A549 (cell line): ENCODE measurements at regions not wholly inside any gene's neighbourhood (a gene's known extent, or its start where the extent isn't known, plus 50 kb on each side); places are given as distances from the start of the nearest gene placed in this dataset.

Experiments
- ATAC-seq, 2 experiments: fragments of 200-7000 bp in 1 of 2; fragments of >200 bp in 1 of 2; cut with Nextera tagmentation in 1 of 2; cut with Tn5 transposase in 1 of 2; 3 replicates each; pipeline versions ENCODE4 v1.8.0 to v1.9.1; 2018 to 2020; ENCODE audit warnings: mild to moderate bottlenecking in 1 of 2, moderate library complexity in 1 of 2
- CTCF ChIA-PET: fragments of 300-600 bp; sonication (Branson Sonifier 250); formaldehyde crosslinking; extraction: SDS; loops from one replicate; lab custom pipeline; 2021; ENCODE audit warnings: antibody characterized with exemption, inconsistent platforms; lab: Yijun Ruan, JAX
- POLR2A ChIA-PET: fragments of 350-600 bp; formaldehyde crosslinking; extraction: SDS; loops from one replicate; lab custom pipeline; 2021; ENCODE audit warnings: antibody characterized with exemption, inconsistent platforms; lab: Yijun Ruan, JAX
- DNase-seq, 2 experiments: peaks; one replicate each; pipeline versions ENCODE4 v3.0.0 to v3.0.0-alpha.2; 2011 to 2016; ENCODE audit warnings: low read depth in 1 of 2, low spot score in 1 of 2
- FAIRE-seq: peaks from 2 replicates; lab custom pipeline; 2011; peaks lifted over from hg19 to GRCh38; lab: Jason Lieb, UNC
- H3K27ac ChIP-seq, 2 experiments: fragments of >200 bp; sonication (Bioruptor Twin); formaldehyde crosslinking; 3 replicates each; pipeline ENCODE4 v1.5.1; 2016 to 2017
- H3K4me1 ChIP-seq: fragments of >200 bp; sonication (Bioruptor Twin); formaldehyde crosslinking; 3 replicates; pipeline ENCODE4 v1.6.1; 2016
- H3K4me2 ChIP-seq: fragments of >200 bp; sonication (Bioruptor Twin); formaldehyde crosslinking; 3 replicates; pipeline ENCODE4 v1.6.1; 2016
- H3K4me3 ChIP-seq: fragments of >200 bp; sonication (Bioruptor Twin); formaldehyde crosslinking; 3 replicates; pipeline ENCODE4 v1.5.1; 2016
- H3K9me3 ChIP-seq: fragments of >200 bp; sonication (Bioruptor Twin); formaldehyde crosslinking; 3 replicates; pipeline ENCODE4 v1.6.1; 2016
- ATOH8 ChIP-seq: fragments of 250-450 bp; sonication (Bioruptor Pico); IDR thresholded peaks from 2 replicates; pipeline ENCODE4 v1.5.0; 2020; ENCODE audit warnings: low read depth, mild to moderate bottlenecking, moderate library complexity
- BHLHE40 ChIP-seq: IDR thresholded peaks from 2 replicates; pipeline ENCODE4 v1.6.1; 2012; ENCODE audit warnings: low read depth, low read length, inconsistent platforms
- CBX8 ChIP-seq: fragments of 200-600 bp; sonication (generic); IDR thresholded peaks from 2 replicates; pipeline ENCODE4 v1.6.1; 2016
- CHD4 ChIP-seq: fragments of 200-600 bp; sonication (generic); IDR thresholded peaks from 2 replicates; pipeline ENCODE4 v1.6.1; 2016; ENCODE audit warnings: antibody characterized with exemption, mild to moderate bottlenecking, borderline replicate concordance
- CTCF ChIP-seq: fragments of >200 bp; sonication (Bioruptor Twin); formaldehyde crosslinking; IDR thresholded peaks from 3 replicates; pipeline ENCODE4 v1.5.1; 2016
- E2F6 ChIP-seq: IDR thresholded peaks from 2 replicates; pipeline ENCODE4 v1.6.1; 2012; ENCODE audit warnings: low read depth, borderline replicate concordance
- ESRRA ChIP-seq: fragments of 150-350 bp; IDR thresholded peaks from 2 replicates; pipeline ENCODE4 v1.6.1; 2014; ENCODE audit warnings: mild to moderate bottlenecking, low read length, borderline replicate concordance
- FOSB ChIP-seq: fragments of 250-450 bp; sonication (Bioruptor Pico); IDR thresholded peaks from 2 replicates; pipeline ENCODE4 v1.5.0; 2020; ENCODE audit warnings: mild to moderate bottlenecking, moderate library complexity
- FOSL2 ChIP-seq, 2 experiments: fragments of 450-650 bp in 1 of 2; fragments of >200 bp in 1 of 2; sonication (Bioruptor Twin) in 1 of 2; formaldehyde crosslinking; IDR thresholded peaks; 2 replicates each; pipeline versions ENCODE4 v1.5.0 to v1.6.1; 2016 to 2020; ENCODE audit warnings: mild to moderate bottlenecking in 1 of 2, moderate library complexity in 1 of 2
- HDAC2 ChIP-seq: fragments of 200-600 bp; sonication (generic); IDR thresholded peaks from 2 replicates; pipeline ENCODE4 v1.6.1; 2016
- HMGXB4 ChIP-seq: fragments of 250-450 bp; sonication (Bioruptor Pico); IDR thresholded peaks from 2 replicates; pipeline ENCODE4 v1.5.0; 2021; ENCODE audit warnings: mild to moderate bottlenecking, moderate library complexity, borderline replicate concordance
- HOXB13 ChIP-seq: fragments of 250-450 bp; sonication (Bioruptor Pico); IDR thresholded peaks from 2 replicates; pipeline ENCODE4 v1.5.0; 2020; ENCODE audit warnings: low read depth, mild to moderate bottlenecking, moderate library complexity
- KDM1A ChIP-seq: fragments of 200-600 bp; sonication (generic); IDR thresholded peaks from 2 replicates; pipeline ENCODE4 v1.6.1; 2016; ENCODE audit warnings: low read depth, mild to moderate bottlenecking
- KDM5A ChIP-seq: fragments of 200-600 bp; sonication (generic); IDR thresholded peaks from 2 replicates; pipeline ENCODE4 v1.6.1; 2016; ENCODE audit warnings: antibody characterized with exemption, mild to moderate bottlenecking
- MYC ChIP-seq: IDR thresholded peaks from 2 replicates; pipeline ENCODE4 v1.6.1; 2012; ENCODE audit warnings: mild to moderate bottlenecking, inconsistent platforms, low read length, improper control_type of control experiment, borderline replicate concordance
- POLR2A ChIP-seq: IDR thresholded peaks from 2 replicates; pipeline ENCODE4 v1.6.1; 2012; ENCODE audit warnings: mild to moderate bottlenecking, low read length
- RFX5 ChIP-seq: fragments of 450-650 bp; IDR thresholded peaks from 2 replicates; pipeline ENCODE4 v1.7.1; 2014; ENCODE audit warnings: antibody characterized with exemption, mild to moderate bottlenecking, moderate library complexity
- SREBF2 ChIP-seq: fragments of 450-650 bp; IDR thresholded peaks from 2 replicates; pipeline ENCODE4 v1.6.1; 2014; ENCODE audit warnings: mild to moderate bottlenecking, moderate library complexity
- TFCP2L1 ChIP-seq: fragments of 250-450 bp; sonication (Bioruptor Pico); IDR thresholded peaks from 2 replicates; pipeline ENCODE4 v1.5.0; 2021; ENCODE audit warnings: mild to moderate bottlenecking
- TP53 ChIP-seq: fragments of 250-450 bp; sonication (Bioruptor Pico); IDR thresholded peaks from 2 replicates; pipeline ENCODE4 v1.5.0; 2021; ENCODE audit warnings: mild to moderate bottlenecking, moderate library complexity
- ZC3H11A ChIP-seq: fragments of 450-650 bp; IDR thresholded peaks from 2 replicates; pipeline ENCODE4 v1.6.1; 2014; ENCODE audit warnings: antibody characterized with exemption, mild to moderate bottlenecking
- ZFP36 ChIP-seq: fragments of 450-650 bp; IDR thresholded peaks from 2 replicates; pipeline ENCODE4 v1.6.1; 2014; ENCODE audit warnings: borderline replicate concordance; ENCODE audit not compliant: partially characterized antibody
- WGBS: methylation state at CpG from one replicate; pipeline ENCODE4 v1.1.6; 2017; ENCODE audit errors: missing lambda C conversion rate; 5-methylcytosine and 5-hydroxymethylcytosine counted together

- no peak overlapping the region for H3K4me2 ChIP-seq
- 92% methylated on average over 3 of the region's 3 CpGs for WGBS
- peaks cover 7% of the 10 kb centered on the region; the same call in 1 of the 3 replicates for H3K4me1 ChIP-seq
- H3K27ac ChIP-seq: 0 out of 6 replicates have a peak overlapping the region, but pooled peaks of 1 of the 2 experiments have one; percentile 7
- FAIRE-seq (peak; percentile 32), ATAC-seq (no peak), DNase-seq (no peak)
- ChIA-PET POLR2A (no interaction called here), CTCF (no interaction called here)
- H3K9me3 ChIP-seq: no peaks in the 10 kb centered on the region
- TF ChIP-seq TP53 (no peak), HDAC2 (no peak), ZC3H11A (no peak), KDM5A (no peak), RFX5 (no peak), CTCF (no peak), CHD4 (no peak), ATOH8 (CRISPR knock-in tag) (no peak), ESRRA (no peak)
- H3K4me3 ChIP-seq: no peak overlapping the region
Measured at GRCh38 chr11:28983780-28984179, 875.6 kb downstream of the METTL15 start.

- ATAC-seq (no peak), DNase-seq (no peak), FAIRE-seq (no peak)
- 83% methylated on average over 1 of the region's 1 CpG for WGBS
- POLR2A ChIA-PET: no interaction called here
- Histone ChIP-seq H3K4me3 (no peak overlapping the region), H3K9me3 (no peaks in the 10 kb centered on the region), H3K4me1 (peaks cover 7% of the 10 kb centered on the region; the same call in 1 of the 3 replicates), H3K4me2 (no peak overlapping the region; the same call in 2 of the 3 replicates), H3K27ac (no peak overlapping the region)
- TF ChIP-seq POLR2A (no peak), HMGXB4 (no peak), CBX8 (no peak), MYC (no peak), SREBF2 (no peak), CTCF (no peak), KDM1A (no peak)
- CTCF ChIA-PET: no interaction called here
Measured at GRCh38 chr11:28981381-28981780, 873.2 kb downstream of the METTL15 start.

GRCh38 chr11:28976801-28977145, 868.6 kb downstream of the METTL15 start:
- no peak overlapping the region for H3K27ac ChIP-seq
- H3K9me3 ChIP-seq: no peaks in the 10 kb centered on the region
- CTCF ChIA-PET: no interaction called here
- TF ChIP-seq HOXB13 (CRISPR knock-in tag) (no peak), E2F6 (no peak), TFCP2L1 (CRISPR knock-in tag) (no peak), KDM5A (no peak), BHLHE40 (no peak), FOSB (CRISPR knock-in tag) (no peak), KDM1A (no peak), FOSL2 (IDR thresholded peaks at IDR 0.05) (no peak), FOSL2 (CRISPR knock-in tag; IDR thresholded peaks at IDR 0.05) (no peak), ZFP36 (no peak)
- H3K4me2 ChIP-seq: no peak overlapping the region
- H3K4me3 ChIP-seq: no peak overlapping the region
- FAIRE-seq (peak; percentile 90), ATAC-seq (no peak), DNase-seq (no peak)
- POLR2A ChIA-PET: no interaction called here
- 87% methylated on average over 4 of the region's 4 CpGs for WGBS
- H3K4me1 ChIP-seq: peaks cover 6% of the 10 kb centered on the region; the same call in 1 of the 3 replicates
